ENCODE measurements at regions not wholly inside any gene's neighbourhood (a gene's known extent, or its start where the extent isn't known, plus 50 kb on each side); places are given as distances from the start of the nearest gene placed in this dataset.

- H3K27me3 Mint-ChIP-seq: no peaks in the 10 kb centered on the region
- no peak for TF ChIP-seq CTCF (IDR thresholded peaks at IDR 0.05; ENCODE audit: unreplicated experiment)
- no peak overlapping the region for H3K4me3 Mint-ChIP-seq (ENCODE audit: low read depth)
- H3K4me1 Mint-ChIP-seq (ENCODE audit: low read depth): peaks cover 11% of the 10 kb centered on the region
- H3K9me3 Mint-ChIP-seq (ENCODE audit: low read depth): no peaks in the 10 kb centered on the region
- H3K36me3 Mint-ChIP-seq (ENCODE audit: insufficient read depth): no peaks in the 10 kb centered on the region
- DNase-seq (ENCODE audit: low spot score, unreplicated experiment): no peak
- no peak overlapping the region for H3K27ac Mint-ChIP-seq
These were observed 83.3 kb downstream of the EDEM1 start for GRCh38 chr3:5270666-5271371.

- no peaks in the 10 kb centered on the region for H3K27me3 Mint-ChIP-seq
- no peaks in the 10 kb centered on the region for H3K9me3 Mint-ChIP-seq (ENCODE audit: low read depth)
- no peak for DNase-seq (ENCODE audit: low spot score, unreplicated experiment)
- H3K4me3 Mint-ChIP-seq (ENCODE audit: low read depth): no peak overlapping the region
- H3K36me3 Mint-ChIP-seq (ENCODE audit: insufficient read depth): no peaks in the 10 kb centered on the region
- no peak overlapping the region for H3K27ac Mint-ChIP-seq
- TF ChIP-seq CTCF (IDR thresholded peaks at IDR 0.05; ENCODE audit: unreplicated experiment): no peak
- H3K4me1 Mint-ChIP-seq (ENCODE audit: low read depth): peaks cover 11% of the 10 kb centered on the region
These were observed 83.8 kb downstream of the EDEM1 start for GRCh38 chr3:5271372-5271683.

- Mint-ChIP-seq H3K4me1 (ENCODE audit: low read depth) (peaks cover 11% of the 10 kb centered on the region), H3K27ac (no peak overlapping the region)
These were observed 84.9 kb downstream of the EDEM1 start for GRCh38 chr3:5272387-5272786.

GRCh38 chr3:5274091-5274490 lies 86.6 kb downstream of the EDEM1 start:
- H3K4me3 Mint-ChIP-seq (ENCODE audit: low read depth): no peak overlapping the region
- H3K27ac Mint-ChIP-seq: no peak overlapping the region
- H3K9me3 Mint-ChIP-seq (ENCODE audit: low read depth): peaks cover 4% of the 10 kb centered on the region
- H3K27me3 Mint-ChIP-seq: no peaks in the 10 kb centered on the region
- H3K4me1 Mint-ChIP-seq (ENCODE audit: low read depth): peaks cover 11% of the 10 kb centered on the region
- no peak for DNase-seq (ENCODE audit: low spot score, unreplicated experiment)
- H3K36me3 Mint-ChIP-seq (ENCODE audit: insufficient read depth): no peaks in the 10 kb centered on the region
- TF ChIP-seq CTCF (IDR thresholded peaks at IDR 0.05; ENCODE audit: unreplicated experiment): no peak

More at GRCh38 chr3:5272387-5272786, 84.9 kb downstream of the EDEM1 start:
- DNase-seq (ENCODE audit: low spot score, unreplicated experiment): no peak
- TF ChIP-seq CTCF (IDR thresholded peaks at IDR 0.05; ENCODE audit: unreplicated experiment): no peak
- Mint-ChIP-seq H3K9me3 (ENCODE audit: low read depth) (no peaks in the 10 kb centered on the region), H3K36me3 (ENCODE audit: insufficient read depth) (no peaks in the 10 kb centered on the region), H3K4me3 (ENCODE audit: low read depth) (no peak overlapping the region), H3K27me3 (no peaks in the 10 kb centered on the region)

GRCh38 chr3:5275529-5275928 lies 88.0 kb downstream of the EDEM1 start:
- peaks cover 11% of the 10 kb centered on the region for H3K9me3 Mint-ChIP-seq (ENCODE audit: low read depth)
- peaks cover 2% of the 10 kb centered on the region for H3K36me3 Mint-ChIP-seq (ENCODE audit: insufficient read depth)
- H3K27ac Mint-ChIP-seq: no peak overlapping the region
- DNase-seq (ENCODE audit: low spot score, unreplicated experiment): no peak
- H3K27me3 Mint-ChIP-seq: no peaks in the 10 kb centered on the region
- no peak for TF ChIP-seq CTCF (IDR thresholded peaks at IDR 0.05; ENCODE audit: unreplicated experiment)
- H3K4me3 Mint-ChIP-seq (ENCODE audit: low read depth): no peak overlapping the region
- peaks cover 11% of the 10 kb centered on the region for H3K4me1 Mint-ChIP-seq (ENCODE audit: low read depth)
